ENCODE measurements at regions not wholly inside any gene's neighbourhood (a gene's known extent, or its start where the extent isn't known, plus 50 kb on each side); places are given as distances from the start of the nearest gene placed in this dataset.

DNA sequence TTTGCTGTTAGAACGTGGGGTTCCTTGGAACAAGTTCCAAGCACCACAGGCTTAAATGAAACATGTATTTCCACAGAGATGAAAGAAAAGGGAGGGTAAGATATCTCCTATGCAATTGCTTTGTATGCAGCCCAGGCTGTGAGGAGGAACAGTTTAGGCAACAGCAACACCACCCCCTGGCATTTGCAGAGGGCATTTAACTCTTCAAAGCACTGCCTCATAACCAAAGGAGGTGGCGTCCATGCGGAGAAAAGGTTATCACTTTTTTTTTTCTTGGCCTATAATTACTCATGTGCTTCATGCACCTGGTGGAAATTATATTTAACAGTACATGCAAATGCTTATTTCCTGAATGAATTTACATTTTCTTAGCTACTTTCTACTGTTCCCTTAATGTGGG is 286.0 kb downstream of the LPIN1 start:
- Histone ChIP-seq H3K27me3 (ENCODE audit: control insufficient read depth, insufficient read depth) (no peaks in the 10 kb centered on the region), H3K4me1 (ENCODE audit: control insufficient read depth, insufficient read depth, low read length) (no peaks in the 10 kb centered on the region), H3K4me3 (ENCODE audit: low read length) (no peak overlapping the region), H3K9me3 (ENCODE audit: control insufficient read depth, low read length) (no peaks in the 10 kb centered on the region), H3K27ac (ENCODE audit: low read length) (no peak overlapping the region)
- no peak for DNase-seq
- 73% methylated on average over 3 of the region's 3 CpGs for WGBS
- no peak for ATAC-seq
- intact Hi-C loops (cut with DNase I) = no loop called here

GRCh38 chr2:12032975-12033374 is 286.5 kb downstream of the LPIN1 start:
- Histone ChIP-seq H3K27ac (ENCODE audit: low read length) (no peak overlapping the region), H3K9me3 (ENCODE audit: control insufficient read depth, low read length) (no peaks in the 10 kb centered on the region), H3K4me1 (ENCODE audit: control insufficient read depth, insufficient read depth, low read length) (no peaks in the 10 kb centered on the region), H3K27me3 (ENCODE audit: control insufficient read depth, insufficient read depth) (no peaks in the 10 kb centered on the region), H3K4me3 (ENCODE audit: low read length) (no peak overlapping the region)
- WGBS = 69% methylated on average over 2 of the region's 2 CpGs
- DNase-seq (no peak), ATAC-seq (no peak)
- intact Hi-C loops (cut with DNase I) = no loop called here

DNA sequence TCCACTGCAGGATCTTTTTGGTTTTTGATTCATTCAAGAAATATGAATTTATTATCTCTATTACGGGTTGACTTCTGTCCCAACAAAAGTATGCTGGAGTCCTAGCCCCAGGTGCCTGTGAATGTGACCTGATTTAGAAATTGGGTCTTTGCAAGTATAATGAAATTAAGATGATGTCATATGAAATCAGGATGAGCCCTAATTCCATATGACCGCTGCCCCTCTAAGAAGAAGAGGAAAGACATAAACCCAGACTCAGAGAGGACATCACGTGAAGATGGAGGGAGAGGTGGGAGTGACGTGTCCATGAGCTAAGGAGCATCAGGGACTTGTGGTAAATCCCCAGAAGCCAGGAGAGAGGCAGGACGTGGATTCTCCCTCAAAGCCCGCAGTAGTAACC is 287.1 kb downstream of the LPIN1 start:
- intact Hi-C loops (cut with DNase I) = no loop called here
- ATAC-seq = no peak

GRCh38 chr2:12034382-12034781 is 287.9 kb downstream of the LPIN1 start:
- Histone ChIP-seq H3K27ac (ENCODE audit: low read length) (no peak overlapping the region), H3K27me3 (ENCODE audit: control insufficient read depth, insufficient read depth) (no peaks in the 10 kb centered on the region), H3K4me1 (ENCODE audit: control insufficient read depth, insufficient read depth, low read length) (no peaks in the 10 kb centered on the region), H3K9me3 (ENCODE audit: control insufficient read depth, low read length) (no peaks in the 10 kb centered on the region), H3K4me3 (ENCODE audit: low read length) (no peak overlapping the region)
- no peak for ATAC-seq
- DNase-seq = no peak
- WGBS = 88% methylated on average over 8 of the region's 8 CpGs
- intact Hi-C loops (cut with DNase I) = no loop called here

More for the DNA sequence above, 287.1 kb downstream of the LPIN1 start:
- H3K4me3 ChIP-seq (ENCODE audit: low read length) = no peak overlapping the region
- no peaks in the 10 kb centered on the region for H3K4me1 ChIP-seq (ENCODE audit: control insufficient read depth, insufficient read depth, low read length)
- DNase-seq = no peak
- no peaks in the 10 kb centered on the region for H3K9me3 ChIP-seq (ENCODE audit: control insufficient read depth, low read length)
- H3K27me3 ChIP-seq (ENCODE audit: control insufficient read depth, insufficient read depth) = no peaks in the 10 kb centered on the region
- no peak overlapping the region for H3K27ac ChIP-seq (ENCODE audit: low read length)
- WGBS = 96% methylated on average over 6 of the region's 6 CpGs

- ATAC-seq (no peak), DNase-seq (no peak)
- intact Hi-C loops (cut with DNase I) = no loop called here
- H3K4me1 ChIP-seq (ENCODE audit: control insufficient read depth, insufficient read depth, low read length) = no peaks in the 10 kb centered on the region
- WGBS = 72% methylated on average over 11 of the region's 11 CpGs
- no peaks in the 10 kb centered on the region for H3K27me3 ChIP-seq (ENCODE audit: control insufficient read depth, insufficient read depth)
- H3K9me3 ChIP-seq (ENCODE audit: control insufficient read depth, low read length) = no peaks in the 10 kb centered on the region
- H3K27ac ChIP-seq (ENCODE audit: low read length) = no peak overlapping the region
- H3K4me3 ChIP-seq (ENCODE audit: low read length) = no peak overlapping the region
These were observed 288.7 kb downstream of the LPIN1 start for GRCh38 chr2:12035029-12035720.

DNA sequence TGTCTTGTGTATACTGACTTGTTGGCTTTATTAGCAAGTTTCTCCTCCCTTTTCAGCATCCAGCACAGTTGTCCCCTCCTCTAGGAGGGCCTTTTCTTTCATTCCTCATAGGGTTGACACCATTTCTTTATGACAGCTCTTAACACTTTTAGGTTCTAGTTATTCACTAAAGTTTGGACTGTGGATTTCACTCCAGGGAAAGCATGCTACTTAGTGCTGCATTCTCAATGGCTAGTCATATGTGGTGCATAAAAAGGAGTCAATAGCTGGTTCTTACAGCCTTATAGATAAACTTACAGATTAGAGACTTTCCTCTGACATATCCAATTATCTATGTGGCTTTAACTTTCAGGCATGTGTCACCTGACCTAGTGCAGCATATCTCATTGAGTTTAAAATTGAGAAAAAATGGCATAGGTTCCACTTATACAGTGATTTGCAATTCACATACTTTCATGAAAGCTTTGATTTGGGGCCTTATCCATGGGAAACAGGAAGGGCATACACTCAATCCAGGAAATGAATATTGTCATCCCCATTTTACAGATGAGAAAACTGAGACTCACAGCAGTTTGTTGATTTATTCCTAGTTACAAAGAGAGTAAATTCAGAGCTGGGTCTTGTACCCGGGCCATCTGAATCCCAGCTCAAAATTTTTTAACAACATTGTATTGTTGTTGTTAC is 289.7 kb downstream of the LPIN1 start:
- H3K27me3 ChIP-seq (ENCODE audit: control insufficient read depth, insufficient read depth) = no peaks in the 10 kb centered on the region
- no peak overlapping the region for H3K4me3 ChIP-seq (ENCODE audit: low read length)
- H3K4me1 ChIP-seq (ENCODE audit: control insufficient read depth, insufficient read depth, low read length) = no peaks in the 10 kb centered on the region
- intact Hi-C loops (cut with DNase I) = no loop called here
- 100% methylated on average over 1 of the region's 1 CpG for WGBS
- ATAC-seq = no peak
- no peaks in the 10 kb centered on the region for H3K9me3 ChIP-seq (ENCODE audit: control insufficient read depth, low read length)
- H3K27ac ChIP-seq (ENCODE audit: low read length) = no peak overlapping the region
- no peak for DNase-seq

DNA sequence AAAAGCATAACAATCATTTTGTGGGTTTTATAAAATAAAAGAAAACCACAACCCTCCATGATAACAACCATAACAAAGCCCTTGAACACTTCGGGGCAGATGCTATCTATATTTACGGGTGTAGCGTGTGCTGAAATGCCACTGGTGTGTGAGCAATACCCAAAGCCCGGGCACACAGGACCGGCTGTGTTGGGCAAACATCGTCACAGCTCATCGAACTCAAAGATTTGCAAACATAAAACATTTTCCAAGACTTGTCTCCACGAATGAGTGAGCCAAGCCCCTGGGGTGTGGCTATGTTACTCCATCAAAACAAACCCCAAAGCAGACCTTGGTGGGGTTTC is 290.2 kb downstream of the LPIN1 start:
- intact Hi-C loops (cut with DNase I) = no loop called here
- H3K27ac ChIP-seq (ENCODE audit: low read length) = no peak overlapping the region
- 93% methylated on average over 8 of the region's 8 CpGs for WGBS
- H3K4me1 ChIP-seq (ENCODE audit: control insufficient read depth, insufficient read depth, low read length) = no peaks in the 10 kb centered on the region
- H3K4me3 ChIP-seq (ENCODE audit: low read length) = no peak overlapping the region
- H3K27me3 ChIP-seq (ENCODE audit: control insufficient read depth, insufficient read depth) = no peaks in the 10 kb centered on the region
- no peaks in the 10 kb centered on the region for H3K9me3 ChIP-seq (ENCODE audit: control insufficient read depth, low read length)
- no peak for DNase-seq
- no peak for ATAC-seq

GRCh38 chr2:12037301-12037700 is 290.9 kb downstream of the LPIN1 start:
- intact Hi-C loops (cut with DNase I) = no loop called here
- no peak overlapping the region for H3K27ac ChIP-seq (ENCODE audit: low read length)
- ATAC-seq (no peak), DNase-seq (no peak)
- H3K4me3 ChIP-seq (ENCODE audit: low read length) = no peak overlapping the region
- H3K27me3 ChIP-seq (ENCODE audit: control insufficient read depth, insufficient read depth) = no peaks in the 10 kb centered on the region
- H3K9me3 ChIP-seq (ENCODE audit: control insufficient read depth, low read length) = no peaks in the 10 kb centered on the region
- H3K4me1 ChIP-seq (ENCODE audit: control insufficient read depth, insufficient read depth, low read length) = no peaks in the 10 kb centered on the region
- 85% methylated on average over 2 of the region's 2 CpGs for WGBS

GRCh38 chr2:12041236-12041635 is 294.8 kb downstream of the LPIN1 start:
- ATAC-seq = no peak

GRCh38 chr2:12043131-12043530 is 296.7 kb downstream of the LPIN1 start:
- H3K4me3 ChIP-seq (ENCODE audit: low read length) = no peak overlapping the region
- ATAC-seq (no peak), DNase-seq (no peak)
- H3K4me1 ChIP-seq (ENCODE audit: control insufficient read depth, insufficient read depth, low read length) = no peaks in the 10 kb centered on the region
- WGBS = 74% methylated on average over 2 of the region's 2 CpGs
- no peak overlapping the region for H3K27ac ChIP-seq (ENCODE audit: low read length)
- intact Hi-C loops (cut with DNase I) = no loop called here
- H3K27me3 ChIP-seq (ENCODE audit: control insufficient read depth, insufficient read depth) = no peaks in the 10 kb centered on the region
- H3K9me3 ChIP-seq (ENCODE audit: control insufficient read depth, low read length) = no peaks in the 10 kb centered on the region

More at GRCh38 chr2:12041236-12041635, 294.8 kb downstream of the LPIN1 start:
- H3K9me3 ChIP-seq (ENCODE audit: control insufficient read depth, low read length) = no peaks in the 10 kb centered on the region
- no peak for DNase-seq
- H3K27ac ChIP-seq (ENCODE audit: low read length) = no peak overlapping the region
- H3K27me3 ChIP-seq (ENCODE audit: control insufficient read depth, insufficient read depth) = no peaks in the 10 kb centered on the region
- no peaks in the 10 kb centered on the region for H3K4me1 ChIP-seq (ENCODE audit: control insufficient read depth, insufficient read depth, low read length)
- 98% methylated on average over 6 of the region's 6 CpGs for WGBS
- no peak overlapping the region for H3K4me3 ChIP-seq (ENCODE audit: low read length)
- intact Hi-C loops (cut with DNase I) = no loop called here

- intact Hi-C loops (cut with DNase I) = no loop called here
- no peaks in the 10 kb centered on the region for H3K4me1 ChIP-seq (ENCODE audit: control insufficient read depth, insufficient read depth, low read length)
- ATAC-seq (no peak), DNase-seq (no peak)
- H3K9me3 ChIP-seq (ENCODE audit: control insufficient read depth, low read length) = no peaks in the 10 kb centered on the region
- no peak overlapping the region for H3K27ac ChIP-seq (ENCODE audit: low read length)
- no peak overlapping the region for H3K4me3 ChIP-seq (ENCODE audit: low read length)
- WGBS = 85% methylated on average over 8 of the region's 8 CpGs
- H3K27me3 ChIP-seq (ENCODE audit: control insufficient read depth, insufficient read depth) = no peaks in the 10 kb centered on the region
These were observed 298.4 kb downstream of the LPIN1 start for GRCh38 chr2:12044857-12045256.
